Stimulated activated memory B cell treated with anti-CD40 and anti-IgM and Interleukin-4, amounts not matched to agents 10 μg/mL and 1 μg/mL and 100 μg/mL, for 72 hours (primary cell): ENCODE measurements at regions not wholly inside any gene's neighbourhood (a gene's known extent, or its start where the extent isn't known, plus 50 kb on each side); places are given as distances from the start of the nearest gene placed in this dataset.

Experiments used
- ATAC-seq: fragments of 150-1000 bp; cut with Tn5 transposase; 2 replicates; pipeline ENCODE4 v1.10.0; 2021
- H3K27ac Mint-ChIP-seq: one replicate; pipeline ENCODE4 v1.8.0; 2022; ENCODE audit warnings: mild to moderate bottlenecking, mixed read lengths
- H3K27me3 Mint-ChIP-seq: one replicate; pipeline ENCODE4 v1.8.0; 2022; ENCODE audit warnings: mixed read lengths
- H3K36me3 Mint-ChIP-seq: one replicate; pipeline ENCODE4 v1.8.0; 2022; ENCODE audit warnings: mixed read lengths
- H3K4me1 Mint-ChIP-seq: one replicate; pipeline ENCODE4 v1.8.0; 2022; ENCODE audit warnings: mixed read lengths
- H3K4me3 Mint-ChIP-seq: one replicate; pipeline ENCODE4 v1.8.0; 2022; ENCODE audit warnings: mild to moderate bottlenecking, moderate library complexity, mixed read lengths
- H3K9me3 Mint-ChIP-seq: one replicate; pipeline ENCODE4 v1.8.0; 2022; ENCODE audit warnings: mixed read lengths

DNA sequence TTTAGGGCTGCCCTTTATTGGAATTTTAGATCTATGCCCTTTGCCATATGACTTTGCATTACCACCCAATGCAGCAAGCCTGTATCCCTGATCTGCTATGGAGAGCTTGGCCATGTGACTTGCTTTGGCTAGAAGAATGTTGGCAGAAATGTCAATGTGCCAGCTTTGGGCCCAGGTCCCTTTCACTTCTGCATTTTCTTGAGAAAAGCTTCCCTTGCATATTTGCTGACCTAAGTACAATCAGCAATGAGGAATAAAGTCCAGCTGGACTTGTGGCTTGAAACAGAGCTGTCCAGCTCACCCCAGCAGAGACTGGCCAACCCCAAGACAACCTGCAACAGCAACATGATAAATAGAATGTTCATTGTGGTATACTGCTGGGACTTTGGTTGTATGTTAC lies 135.9 kb downstream of the PAH start:
- H3K4me1 Mint-ChIP-seq: no peaks in the 10 kb centered on the region
- H3K4me3 Mint-ChIP-seq: no peak overlapping the region
- no peaks in the 10 kb centered on the region for H3K36me3 Mint-ChIP-seq
- no peak for ATAC-seq
- H3K27me3 Mint-ChIP-seq: no peaks in the 10 kb centered on the region
- no peaks in the 10 kb centered on the region for H3K9me3 Mint-ChIP-seq
- H3K27ac Mint-ChIP-seq: no peak overlapping the region

DNA sequence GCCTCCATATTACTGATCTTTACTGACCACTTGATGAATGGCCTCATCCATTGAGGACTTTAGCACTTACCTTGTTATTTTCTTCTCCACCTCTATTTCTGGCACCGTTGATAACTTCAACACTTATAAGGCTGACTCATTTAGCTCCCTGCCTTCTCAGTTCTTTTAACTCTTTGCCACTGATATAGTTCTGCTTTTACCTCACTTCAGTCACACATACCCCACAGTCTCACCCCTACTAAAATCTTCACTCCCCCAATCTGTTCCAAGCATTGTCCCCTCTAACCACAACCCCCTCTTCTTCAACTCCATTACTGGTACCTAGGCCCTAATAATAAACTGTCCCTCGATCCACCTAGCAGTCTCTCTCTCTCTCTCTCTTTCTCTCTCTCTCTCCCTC lies 141.0 kb downstream of the PAH start:
- Mint-ChIP-seq H3K36me3 (no peaks in the 10 kb centered on the region), H3K27ac (no peak overlapping the region), H3K4me3 (no peak overlapping the region), H3K27me3 (no peaks in the 10 kb centered on the region), H3K9me3 (no peaks in the 10 kb centered on the region), H3K4me1 (no peaks in the 10 kb centered on the region)
- peak; percentile 78 for ATAC-seq

- H3K4me3 Mint-ChIP-seq: no peak overlapping the region
- H3K4me1 Mint-ChIP-seq: no peaks in the 10 kb centered on the region
- H3K27me3 Mint-ChIP-seq: no peaks in the 10 kb centered on the region
- peak; percentile 76 for ATAC-seq
- no peak overlapping the region for H3K27ac Mint-ChIP-seq
- no peaks in the 10 kb centered on the region for H3K9me3 Mint-ChIP-seq
- no peaks in the 10 kb centered on the region for H3K36me3 Mint-ChIP-seq
These were observed 147.6 kb downstream of the PAH start for GRCh38 chr12:102769323-102769916.

DNA sequence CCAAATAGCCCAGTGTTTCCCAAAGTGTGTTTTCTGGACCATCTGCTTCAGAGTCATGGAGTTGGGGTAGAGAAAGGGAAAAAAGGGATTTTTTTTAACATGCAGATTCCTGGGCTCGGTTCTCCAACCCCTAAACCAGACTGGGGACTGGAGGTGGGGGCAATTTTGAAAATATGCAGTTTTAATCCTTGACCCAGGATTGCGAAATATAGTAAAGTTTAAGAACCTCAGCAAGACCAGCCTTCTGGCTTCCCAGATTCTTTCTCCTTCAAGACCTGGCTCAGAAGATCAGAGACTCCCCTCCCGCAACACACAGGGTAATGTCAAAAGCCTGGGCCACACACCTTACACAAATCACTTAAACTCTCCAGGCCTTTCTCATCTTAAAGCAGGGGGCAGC lies 150.1 kb downstream of the PAH start:
- Mint-ChIP-seq H3K27me3 (no peaks in the 10 kb centered on the region), H3K4me1 (no peaks in the 10 kb centered on the region), H3K36me3 (no peaks in the 10 kb centered on the region), H3K9me3 (no peaks in the 10 kb centered on the region), H3K4me3 (no peak overlapping the region), H3K27ac (no peak overlapping the region)
- no peak for ATAC-seq

GRCh38 chr12:102765736-102766135 lies 151.3 kb downstream of the PAH start:
- Mint-ChIP-seq H3K36me3 (no peaks in the 10 kb centered on the region), H3K27me3 (no peaks in the 10 kb centered on the region), H3K4me1 (no peaks in the 10 kb centered on the region), H3K9me3 (no peaks in the 10 kb centered on the region), H3K4me3 (no peak overlapping the region), H3K27ac (no peak overlapping the region)
- ATAC-seq: no peak

DNA sequence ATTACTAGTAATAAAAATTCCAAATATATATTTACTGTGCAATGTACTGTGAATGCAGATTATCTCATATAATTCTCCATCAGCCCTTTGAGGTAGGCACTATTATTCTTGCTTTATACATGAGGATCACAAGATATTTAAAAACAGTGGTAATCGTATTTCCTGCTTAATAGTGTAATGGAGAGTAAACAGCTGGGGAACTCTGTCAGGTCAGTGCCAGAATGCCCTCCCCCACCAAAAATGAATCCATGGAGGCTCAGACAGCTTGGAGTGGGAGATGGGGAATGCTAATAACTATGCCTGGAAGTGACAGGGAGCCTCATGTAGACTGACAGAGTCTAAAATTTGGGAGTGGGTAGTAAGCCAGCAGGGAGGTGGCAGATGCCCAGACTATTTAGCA lies 153.6 kb downstream of the PAH start:
- Mint-ChIP-seq H3K27me3 (no peaks in the 10 kb centered on the region), H3K27ac (no peak overlapping the region), H3K9me3 (no peaks in the 10 kb centered on the region), H3K4me3 (no peak overlapping the region), H3K4me1 (no peaks in the 10 kb centered on the region), H3K36me3 (no peaks in the 10 kb centered on the region)
- ATAC-seq: no peak

DNA sequence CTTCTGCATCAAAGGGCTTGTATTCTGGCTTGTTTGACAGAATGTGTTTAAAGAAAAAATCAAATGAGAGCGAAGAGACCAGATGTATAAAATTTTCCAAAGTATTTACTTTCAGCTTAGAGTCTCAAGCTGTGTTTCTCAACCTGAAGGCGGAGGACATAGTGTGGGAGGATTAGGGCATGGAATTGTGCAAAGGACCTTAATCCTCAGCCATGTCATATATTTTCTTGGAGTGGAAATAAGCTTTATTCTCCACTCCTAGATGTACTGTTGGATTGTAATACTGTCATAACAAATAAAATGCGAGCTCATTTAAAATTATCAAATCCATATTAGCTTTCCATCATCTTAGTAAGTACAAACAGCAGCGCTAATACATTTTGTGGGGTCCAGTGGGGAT lies 154.0 kb downstream of the PAH start:
- H3K4me3 Mint-ChIP-seq: no peak overlapping the region
- no peaks in the 10 kb centered on the region for H3K9me3 Mint-ChIP-seq
- no peak overlapping the region for H3K27ac Mint-ChIP-seq
- no peaks in the 10 kb centered on the region for H3K4me1 Mint-ChIP-seq
- no peaks in the 10 kb centered on the region for H3K27me3 Mint-ChIP-seq
- no peaks in the 10 kb centered on the region for H3K36me3 Mint-ChIP-seq
- no peak for ATAC-seq

DNA sequence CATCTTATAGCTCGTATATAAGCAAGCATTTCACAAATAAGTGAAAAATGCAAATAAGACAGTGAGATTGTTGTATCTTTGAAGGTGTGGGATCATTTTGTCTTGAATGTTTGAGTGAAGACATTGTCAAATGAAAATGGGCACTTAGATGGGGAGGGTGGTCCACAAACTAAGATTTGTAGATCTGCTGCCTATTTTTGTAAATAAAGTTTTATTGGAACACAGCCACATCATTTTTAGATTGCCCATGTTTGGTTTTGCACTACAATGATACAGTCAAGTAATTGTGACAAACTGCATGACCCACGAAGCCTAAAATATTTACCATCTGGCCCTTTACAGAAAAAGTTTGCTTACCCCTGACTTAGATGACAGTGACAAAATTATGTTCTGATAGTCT lies 156.7 kb downstream of the PAH start:
- H3K4me3 Mint-ChIP-seq: no peak overlapping the region
- no peaks in the 10 kb centered on the region for H3K9me3 Mint-ChIP-seq
- no peak for ATAC-seq
- H3K4me1 Mint-ChIP-seq: no peaks in the 10 kb centered on the region
- peaks cover 23% of the 10 kb centered on the region for H3K27me3 Mint-ChIP-seq
- no peak overlapping the region for H3K27ac Mint-ChIP-seq
- no peaks in the 10 kb centered on the region for H3K36me3 Mint-ChIP-seq

GRCh38 chr12:102759466-102759865 lies 157.6 kb downstream of the PAH start:
- Mint-ChIP-seq H3K4me1 (no peaks in the 10 kb centered on the region), H3K27me3 (peaks cover 23% of the 10 kb centered on the region), H3K9me3 (no peaks in the 10 kb centered on the region), H3K4me3 (no peak overlapping the region), H3K27ac (no peak overlapping the region), H3K36me3 (no peaks in the 10 kb centered on the region)
- ATAC-seq: no peak

DNA sequence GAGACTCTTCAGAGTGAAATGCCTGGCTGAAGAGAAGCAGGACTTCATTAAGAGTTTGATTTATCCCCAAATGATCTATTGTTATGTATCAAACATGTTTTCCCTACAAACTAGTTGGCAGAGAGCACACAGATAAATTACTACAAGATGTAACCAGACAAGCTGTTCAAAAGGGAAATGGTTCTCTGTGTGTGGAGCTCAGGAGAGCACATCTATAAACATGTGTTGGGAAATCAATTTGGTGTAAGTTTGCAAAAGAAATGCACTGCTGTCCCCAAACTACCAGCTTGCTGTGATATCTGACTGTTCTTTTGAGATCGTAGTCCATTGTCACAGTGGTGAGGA lies 159.2 kb downstream of the PAH start:
- no peaks in the 10 kb centered on the region for H3K36me3 Mint-ChIP-seq
- peaks cover 23% of the 10 kb centered on the region for H3K27me3 Mint-ChIP-seq
- no peak overlapping the region for H3K27ac Mint-ChIP-seq
- H3K4me1 Mint-ChIP-seq: no peaks in the 10 kb centered on the region
- no peak for ATAC-seq
- no peak overlapping the region for H3K4me3 Mint-ChIP-seq
- H3K9me3 Mint-ChIP-seq: no peaks in the 10 kb centered on the region

- Mint-ChIP-seq H3K36me3 (no peaks in the 10 kb centered on the region), H3K9me3 (no peaks in the 10 kb centered on the region), H3K27me3 (peaks cover 23% of the 10 kb centered on the region), H3K4me3 (no peak overlapping the region), H3K4me1 (no peaks in the 10 kb centered on the region), H3K27ac (no peak overlapping the region)
- ATAC-seq: no peak
These were observed 159.7 kb downstream of the PAH start for GRCh38 chr12:102757154-102757881.

DNA sequence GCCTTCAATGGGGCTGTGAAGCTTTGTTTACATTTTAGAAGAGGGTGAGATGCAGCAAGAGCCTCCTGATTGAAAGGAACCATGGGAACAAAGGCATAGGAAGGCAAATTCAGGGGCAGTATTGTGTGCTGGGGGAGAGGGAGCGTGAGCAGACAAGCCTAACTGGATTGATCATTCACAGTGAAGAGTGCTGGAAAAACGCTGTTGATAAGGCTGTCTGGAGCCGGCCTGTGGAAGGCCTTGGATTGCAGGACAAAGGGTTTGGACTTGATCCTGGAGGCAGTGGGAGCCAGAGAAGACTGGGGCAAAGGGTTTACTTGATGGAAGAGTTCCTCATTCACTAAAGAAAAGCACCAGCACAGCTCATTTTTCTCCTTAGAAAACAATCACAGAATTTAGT lies 160.5 kb downstream of the PAH start:
- no peak for ATAC-seq
- no peaks in the 10 kb centered on the region for H3K36me3 Mint-ChIP-seq

DNA sequence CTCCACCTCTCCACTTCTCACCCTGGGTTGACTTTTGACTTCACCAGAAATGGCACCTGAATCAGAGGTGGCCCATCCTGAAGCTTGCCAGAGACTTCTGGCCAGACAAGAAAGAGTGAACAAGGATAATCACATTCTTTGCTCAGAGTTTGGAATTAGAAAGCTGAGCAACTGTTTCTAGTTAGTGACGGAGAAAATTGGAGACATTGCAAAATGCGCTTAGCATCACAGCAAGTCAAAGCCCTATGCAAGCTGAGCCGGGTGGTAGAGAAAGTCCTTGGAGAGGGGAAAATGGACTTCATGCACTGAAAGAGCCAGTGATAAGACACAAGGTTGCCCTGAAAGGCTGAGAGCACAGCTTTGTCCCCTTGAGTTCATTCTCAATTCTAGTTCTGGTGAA lies 161.8 kb downstream of the PAH start:
- ATAC-seq: no peak

More for the DNA sequence above, 160.5 kb downstream of the PAH start:
- Mint-ChIP-seq H3K27ac (no peak overlapping the region), H3K9me3 (no peaks in the 10 kb centered on the region), H3K4me1 (no peaks in the 10 kb centered on the region), H3K27me3 (peaks cover 23% of the 10 kb centered on the region), H3K4me3 (no peak overlapping the region)

DNA sequence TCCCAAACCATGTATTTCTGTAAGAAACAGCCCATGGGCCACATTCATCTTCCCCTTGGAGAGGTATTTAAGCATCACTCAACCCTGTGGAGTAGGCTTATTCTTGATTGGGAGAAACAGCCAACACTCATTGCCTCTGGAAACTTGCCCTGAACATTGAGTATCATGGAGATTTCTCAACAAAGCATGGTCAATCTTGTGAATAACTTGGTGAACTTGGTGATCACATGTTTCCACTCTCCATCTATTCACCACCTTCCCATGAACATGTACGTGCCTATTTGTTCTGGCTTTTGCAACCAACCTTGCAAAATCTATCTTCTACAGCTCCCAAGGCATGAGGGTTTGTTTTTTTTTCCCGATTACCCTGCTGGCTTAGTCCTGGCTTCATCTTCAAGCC lies 163.2 kb downstream of the PAH start:
- Mint-ChIP-seq H3K4me1 (no peaks in the 10 kb centered on the region), H3K27ac (no peak overlapping the region)

More for the DNA sequence above, 161.8 kb downstream of the PAH start:
- Mint-ChIP-seq H3K36me3 (no peaks in the 10 kb centered on the region), H3K4me1 (no peaks in the 10 kb centered on the region), H3K27me3 (peaks cover 23% of the 10 kb centered on the region), H3K9me3 (no peaks in the 10 kb centered on the region), H3K27ac (no peak overlapping the region), H3K4me3 (no peak overlapping the region)

GRCh38 chr12:102748704-102749103 lies 168.3 kb downstream of the PAH start:
- Mint-ChIP-seq H3K27me3 (no peaks in the 10 kb centered on the region), H3K36me3 (no peaks in the 10 kb centered on the region), H3K9me3 (peaks cover 7% of the 10 kb centered on the region), H3K27ac (no peak overlapping the region), H3K4me3 (no peak overlapping the region), H3K4me1 (no peaks in the 10 kb centered on the region)
- ATAC-seq: no peak

More for the DNA sequence above, 163.2 kb downstream of the PAH start:
- Mint-ChIP-seq H3K4me3 (no peak overlapping the region), H3K9me3 (no peaks in the 10 kb centered on the region), H3K36me3 (no peaks in the 10 kb centered on the region), H3K27me3 (peaks cover 23% of the 10 kb centered on the region)
- ATAC-seq: no peak

GRCh38 chr12:102746963-102747362 lies 170.1 kb downstream of the PAH start:
- no peaks in the 10 kb centered on the region for H3K27me3 Mint-ChIP-seq

More at GRCh38 chr12:102746963-102747362, 170.1 kb downstream of the PAH start:
- no peak for ATAC-seq
- peaks cover 7% of the 10 kb centered on the region for H3K9me3 Mint-ChIP-seq
- no peak overlapping the region for H3K4me3 Mint-ChIP-seq
- no peaks in the 10 kb centered on the region for H3K36me3 Mint-ChIP-seq
- no peaks in the 10 kb centered on the region for H3K4me1 Mint-ChIP-seq
- H3K27ac Mint-ChIP-seq: no peak overlapping the region
